HG03108 (cell line): ENCODE measurements at regions not wholly inside any gene's neighbourhood (a gene's known extent, or its start where the extent isn't known, plus 50 kb on each side); places are given as distances from the start of the nearest gene placed in this dataset.
"Not testable (repeated sequence)": the region's sequence is repeated elsewhere in the genome, so short reads cannot be mapped to it uniquely, and the experiment has no call there.

ENCODE experiments used
- ATAC-seq: cut with Tn5 transposase; IDR thresholded peaks from one replicate; pipeline ENCODE4 v1.9.1; 2021; ENCODE audit warnings: moderate library complexity; ENCODE audit not compliant: unreplicated experiment

DNA sequence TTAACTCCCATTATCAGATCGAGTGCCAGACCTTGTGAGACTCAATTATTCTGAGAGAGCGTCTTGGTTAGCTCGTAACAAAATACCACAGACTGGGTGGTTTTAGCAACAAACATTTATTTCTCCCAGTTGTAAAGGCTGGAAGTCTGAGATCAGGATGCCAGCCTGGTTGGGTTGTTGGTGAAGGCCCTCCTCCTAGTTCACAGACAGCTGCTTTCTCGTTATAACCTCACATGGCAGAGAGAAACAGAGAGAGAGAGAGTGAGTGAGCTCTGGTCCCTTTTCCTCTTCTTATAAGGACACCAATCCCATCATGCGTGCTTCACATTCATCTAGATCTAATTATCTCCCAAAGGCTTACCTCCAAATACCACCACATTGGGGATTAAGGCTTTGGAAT lies 114.2 kb upstream of the SLC24A2 start:
- no peak for ATAC-seq

GRCh38 chr9:19901586-19901985 lies 112.7 kb upstream of the SLC24A2 start:
- no peak for ATAC-seq

- no peak for ATAC-seq
Measured at GRCh38 chr9:19896161-19896560, 107.3 kb upstream of the SLC24A2 start.

- not testable (repeated sequence) for ATAC-seq
Measured at GRCh38 chr9:19895578-19895977, 106.7 kb upstream of the SLC24A2 start.

GRCh38 chr9:19895006-19895405 lies 106.2 kb upstream of the SLC24A2 start:
- no peak for ATAC-seq

DNA sequence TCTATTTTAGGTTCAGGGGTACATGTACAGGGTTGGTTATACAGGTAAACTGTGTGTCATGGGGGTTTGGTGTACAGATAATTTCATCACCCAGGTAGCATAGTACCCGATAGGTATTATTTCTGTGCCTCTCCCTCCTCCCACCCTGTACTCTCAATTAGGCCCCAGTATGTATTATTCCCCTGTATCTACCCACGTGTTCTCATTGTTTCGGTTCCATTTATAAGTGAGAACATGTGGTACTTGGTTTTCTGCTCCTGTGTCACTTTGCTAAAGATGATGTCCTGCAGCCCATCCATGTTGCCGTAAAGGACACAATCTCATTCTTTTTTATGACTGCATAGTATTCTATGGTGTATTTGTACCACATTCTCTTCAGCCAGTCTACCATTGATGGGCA lies 96.8 kb upstream of the SLC24A2 start:
- no peak for ATAC-seq

- ATAC-seq: no peak
Measured at GRCh38 chr9:19879062-19879461, 90.2 kb upstream of the SLC24A2 start.

GRCh38 chr9:19876569-19877316 lies 87.9 kb upstream of the SLC24A2 start:
- no peak for ATAC-seq

- ATAC-seq: no peak
Measured at GRCh38 chr9:19875291-19875920, 86.6 kb upstream of the SLC24A2 start.

DNA sequence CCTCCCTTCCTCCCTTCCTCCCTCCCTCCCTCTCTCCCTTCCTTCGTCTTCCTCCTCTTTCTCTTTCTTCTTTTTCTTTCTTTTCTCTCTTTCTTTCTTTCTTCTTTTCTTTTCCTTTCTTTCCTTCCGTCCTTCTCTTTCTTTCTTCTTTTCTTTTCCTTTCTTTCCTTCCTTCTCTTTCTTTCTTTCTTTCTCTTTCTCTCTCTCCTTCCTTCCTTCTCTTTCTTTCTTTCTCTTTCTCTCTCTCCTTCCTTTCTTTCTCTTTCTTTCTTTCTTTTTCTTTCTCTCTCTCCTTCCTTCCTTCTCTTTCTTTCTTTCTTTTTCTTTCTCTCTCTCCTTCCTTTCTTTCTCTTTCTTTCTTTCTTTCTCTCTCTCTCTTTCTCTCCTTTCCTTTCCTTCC lies 84.4 kb upstream of the SLC24A2 start:
- ATAC-seq: not testable (repeated sequence)

- ATAC-seq: no peak
Measured at GRCh38 chr9:19870988-19871387, 82.2 kb upstream of the SLC24A2 start.

DNA sequence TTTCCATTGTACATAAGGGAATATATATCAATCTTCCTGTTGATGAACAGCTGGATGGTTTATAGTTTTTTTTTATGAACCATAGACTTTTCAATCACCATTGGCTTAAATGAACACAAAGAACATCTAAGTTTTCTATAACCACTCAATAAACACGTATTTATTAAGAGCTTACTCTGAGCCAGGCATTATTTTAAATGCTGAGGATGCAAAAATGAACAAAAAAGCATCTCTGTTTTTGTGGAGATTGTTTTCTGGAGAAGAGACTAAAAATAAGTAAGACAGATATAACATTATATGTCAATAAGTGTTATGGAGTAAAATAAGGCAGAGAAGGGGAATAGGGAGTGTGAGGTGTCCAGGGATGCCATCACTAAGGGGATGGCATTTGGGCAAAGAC lies 52.1 kb upstream of the SLC24A2 start:
- ATAC-seq: no peak
